CD14-positive monocyte (primary cell): ENCODE measurements at regions not wholly inside any gene's neighbourhood (a gene's known extent, or its start where the extent isn't known, plus 50 kb on each side); places are given as distances from the start of the nearest gene placed in this dataset.

ENCODE experiments used
- DNase-seq, 3 donors: peaks; one replicate each; pipeline ENCODE4 v3.0.0-alpha.2; 2011 to 2022
- H2AFZ ChIP-seq: 2 replicates; pipeline ENCODE4 v1.6.0; 2012; ENCODE audit warnings: mild to moderate bottlenecking, low read depth, low read length, inconsistent platforms; ENCODE audit not compliant: insufficient read depth, poor library complexity, severe bottlenecking
- H3K27ac ChIP-seq, 2 donors: 1 replicate in 1 of 2; 2 replicates in 1 of 2; pipeline ENCODE4 v1.5.1; 2012 to 2013; ENCODE audit warnings: low read length in 2 of 2, control low read depth in 1 of 2, inconsistent platforms in 1 of 2, low read depth in 1 of 2, mild to moderate bottlenecking in 1 of 2
- H3K27me3 ChIP-seq, 2 donors: one replicate each; pipeline versions ENCODE4 v1.6.0 to v1.6.1; 2011 to 2013; ENCODE audit warnings: low read length in 2 of 2; ENCODE audit not compliant: control insufficient read depth in 2 of 2, insufficient read depth in 2 of 2
- H3K36me3 ChIP-seq, 2 donors: replicated peaks in 1 of 2; 1 replicate in 1 of 2; 2 replicates in 1 of 2; pipeline versions ENCODE4 v1.5.1 to v1.6.1; 2012 to 2013; ENCODE audit warnings: low read length in 2 of 2, control low read depth in 1 of 2, inconsistent platforms in 1 of 2, mild to moderate bottlenecking in 1 of 2; ENCODE audit not compliant: insufficient read depth in 2 of 2, control insufficient read depth in 1 of 2
- H3K4me1 ChIP-seq, 2 donors: 1 replicate in 1 of 2; 2 replicates in 1 of 2; pipeline versions ENCODE4 v1.5.1 to v1.6.1; 2012 to 2013; ENCODE audit warnings: low read length in 2 of 2, control low read depth in 1 of 2, inconsistent platforms in 1 of 2, mild to moderate bottlenecking in 1 of 2, moderate library complexity in 1 of 2; ENCODE audit not compliant: insufficient read depth in 2 of 2, control insufficient read depth in 1 of 2
- H3K4me2 ChIP-seq: replicated peaks from 2 replicates; pipeline ENCODE3; 2012; ENCODE audit warnings: low read length, moderate library complexity, mild to moderate bottlenecking; ENCODE audit not compliant: poor library complexity, severe bottlenecking; ENCODE audit errors: extremely low read depth
- H3K4me3 ChIP-seq, 3 experiments: fragments of 200-600 bp in 1 of 3; sonication (generic) in 1 of 3; replicated peaks in 1 of 3; 1 replicate in 2 of 3; 2 replicates in 1 of 3; pipeline ENCODE4 v1.5.1; 2011 to 2013; ENCODE audit warnings: low read length in 3 of 3, mild to moderate bottlenecking in 3 of 3, control low read depth in 2 of 3, low read depth in 2 of 3, inconsistent platforms in 1 of 3, moderate library complexity in 1 of 3
- H3K79me2 ChIP-seq: 2 replicates; pipeline ENCODE4 v1.6.0; 2012; ENCODE audit warnings: mild to moderate bottlenecking, control low read depth, inconsistent platforms, low read length, moderate library complexity; ENCODE audit not compliant: insufficient read depth
- H3K9ac ChIP-seq: 2 replicates; pipeline ENCODE4 v1.6.0; 2017; ENCODE audit warnings: low read length, mild to moderate bottlenecking; ENCODE audit not compliant: insufficient read depth, poor library complexity, severe bottlenecking
- H3K9me3 ChIP-seq, 2 donors: replicated peaks in 1 of 2; 1 replicate in 1 of 2; 2 replicates in 1 of 2; pipeline versions ENCODE4 v1.5.1 to v1.6.1; 2012 to 2013; ENCODE audit warnings: low read length in 2 of 2, control low read depth in 1 of 2; ENCODE audit not compliant: control insufficient read depth in 1 of 2, insufficient read depth in 1 of 2
- H4K20me1 ChIP-seq: 2 replicates; pipeline ENCODE4 v1.6.0; 2012; ENCODE audit warnings: mild to moderate bottlenecking, low read length, control low read depth, moderate library complexity; ENCODE audit not compliant: insufficient read depth
- H3K27ac Mint-ChIP-seq, 7 donors: one replicate each; pipeline ENCODE4 v1.8.0; 2020; ENCODE audit warnings: mild to moderate bottlenecking in 7 of 7, mixed read lengths in 7 of 7, moderate library complexity in 6 of 7, inconsistent platforms in 2 of 7
- H3K27me3 Mint-ChIP-seq, 3 donors: one replicate each; pipeline ENCODE4 v1.8.0; 2021 to 2022; ENCODE audit warnings: low read depth in 3 of 3, mild to moderate bottlenecking in 3 of 3, mixed read lengths in 3 of 3, moderate library complexity in 3 of 3, inconsistent platforms in 1 of 3
- H3K36me3 Mint-ChIP-seq, 2 donors: one replicate each; pipeline ENCODE4 v1.8.0; 2020; ENCODE audit warnings: mixed read lengths in 2 of 2, inconsistent platforms in 1 of 2, mild to moderate bottlenecking in 1 of 2
- H3K4me1 Mint-ChIP-seq: one replicate; pipeline ENCODE4 v1.8.0; 2020; ENCODE audit warnings: mild to moderate bottlenecking, mixed read lengths
- H3K4me3 Mint-ChIP-seq, 2 donors: one replicate each; pipeline ENCODE4 v1.8.0; 2020; ENCODE audit warnings: mild to moderate bottlenecking in 2 of 2, mixed read lengths in 2 of 2, moderate library complexity in 1 of 2
- H3K9me3 Mint-ChIP-seq, 7 donors: one replicate each; pipeline ENCODE4 v1.8.0; 2020 to 2022; ENCODE audit warnings: mixed read lengths in 7 of 7, mild to moderate bottlenecking in 6 of 7, moderate library complexity in 6 of 7, inconsistent platforms in 2 of 7
- CTCF ChIP-seq: fragments of 200-600 bp; IDR thresholded peaks from one replicate; pipeline ENCODE4 v1.8.0; 2022; ENCODE audit warnings: antibody characterized with exemption, mild to moderate bottlenecking
- WGBS: methylation state at CpG from one replicate; pipeline ENCODE4 v1.1.5; 2013; ENCODE audit warnings: missing lambda C conversion rate; ENCODE audit not compliant: insufficient coverage; 5-methylcytosine and 5-hydroxymethylcytosine counted together
- intact Hi-C, 2 donors: fragments of 100-400 bp; cut with micrococcal nuclease; formaldehyde crosslinking; loops; one replicate each; pipeline versions ENCODE4 v1.15.0 to v1.15.1; 2023

GRCh38 chr6:137560184-137560563, 66.0 kb upstream of the OLIG3 start:
- no peaks in the 10 kb centered on the region for H3K9me3 ChIP-seq
- no peaks in the 10 kb centered on the region for H4K20me1 ChIP-seq
- DNase-seq = no peak
- H3K4me2 ChIP-seq = no peak overlapping the region
- Mint-ChIP-seq H3K9me3 (peaks cover 0 to 12% (median 6%) of the 10 kb centered on the region in 7 donors), H3K36me3 (no peaks in the 10 kb centered on the region), H3K4me3 (no peak overlapping the region), H3K27me3 (peaks cover 4 to 6% (median 5%) of the 10 kb centered on the region in 3 donors), H3K27ac (peak overlapping the region in 1 of 7 donors; percentile 2), H3K4me1 (no peaks in the 10 kb centered on the region)
- no peak overlapping the region for H3K9ac ChIP-seq
- H3K27ac ChIP-seq = no peak overlapping the region
- intact Hi-C loops = no loop called here
- H2AFZ ChIP-seq = no peak overlapping the region
- H3K36me3 ChIP-seq = no peaks in the 10 kb centered on the region
- no peaks in the 10 kb centered on the region for H3K27me3 ChIP-seq
- H3K79me2 ChIP-seq = no peaks in the 10 kb centered on the region
- H3K4me1 ChIP-seq = no peaks in the 10 kb centered on the region
- no CpG with 5 or more reads among the region's 1 CpG for whole genome bisulfite sequencing
- no peak for TF ChIP-seq CTCF
- H3K4me3 ChIP-seq = no peak overlapping the region

DNA sequence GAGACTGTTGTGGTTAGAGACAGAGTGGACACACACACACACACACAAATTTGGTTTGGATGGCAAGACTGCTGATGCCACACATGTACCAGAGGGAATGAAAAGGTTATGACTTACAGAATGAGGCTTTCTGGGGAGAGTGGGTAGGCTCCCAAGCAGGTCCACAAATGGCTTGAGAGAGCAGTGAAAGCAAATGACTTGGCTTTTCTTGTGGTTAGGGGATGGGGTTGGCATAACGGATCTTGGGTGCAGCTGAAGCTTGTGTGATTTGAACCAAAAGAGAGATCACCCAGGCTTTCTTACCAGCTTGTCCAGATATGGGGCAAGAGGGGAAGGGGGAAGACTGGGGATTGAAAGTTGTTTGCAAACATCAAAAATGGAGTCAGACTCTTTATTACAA, 73.9 kb upstream of the OLIG3 start:
- Mint-ChIP-seq H3K27ac (no peak overlapping the region), H3K9me3 (peaks cover 0 to 10% (median 2%) of the 10 kb centered on the region in 7 donors), H3K27me3 (peaks cover 2 to 26% (median 3%) of the 10 kb centered on the region in 3 donors), H3K4me1 (no peaks in the 10 kb centered on the region), H3K36me3 (no peaks in the 10 kb centered on the region), H3K4me3 (no peak overlapping the region)
- Histone ChIP-seq H3K9ac (no peak overlapping the region), H3K27ac (no peak overlapping the region), H3K4me3 (no peak overlapping the region), H4K20me1 (no peaks in the 10 kb centered on the region), H3K27me3 (peaks cover 5 to 11% of the 10 kb centered on the region in 2 donors), H2AFZ (no peak overlapping the region), H3K9me3 (no peaks in the 10 kb centered on the region), H3K4me2 (no peak overlapping the region), H3K36me3 (no peaks in the 10 kb centered on the region), H3K4me1 (no peaks in the 10 kb centered on the region), H3K79me2 (no peaks in the 10 kb centered on the region)
- no CpG with 5 or more reads among the region's 1 CpG for WGBS
- no peak for TF ChIP-seq CTCF
- intact Hi-C loops = no loop called here
- DNase-seq = no peak
